HT-29 (cell line): ENCODE measurements at regions not wholly inside any gene's neighbourhood (a gene's known extent, or its start where the extent isn't known, plus 50 kb on each side); places are given as distances from the start of the nearest gene placed in this dataset.

Experiments used
- DNase-seq: peaks from one replicate; pipeline ENCODE4 v3.0.0-alpha.2; 2015; ENCODE audit warnings: low spot score

DNA sequence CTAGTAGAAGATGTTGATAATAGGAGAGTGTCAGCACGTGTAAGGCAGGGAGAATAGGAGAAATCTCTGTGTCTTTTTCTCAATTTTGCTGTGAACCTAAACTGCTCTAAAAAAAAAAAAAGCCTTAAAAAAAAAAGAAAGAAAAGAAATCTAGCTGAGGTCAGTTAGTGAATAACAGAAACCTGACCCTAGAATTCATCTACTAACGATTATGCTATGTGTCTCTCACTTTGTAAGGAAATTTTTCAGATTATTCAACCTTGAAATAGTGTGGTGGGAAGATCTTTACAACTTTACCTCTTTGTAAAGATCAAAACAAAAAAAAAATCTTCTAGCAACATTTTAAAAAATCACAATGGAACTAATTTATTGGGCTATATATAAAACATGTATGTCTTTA lies 995.7 kb downstream of the GALC start:
- DNase-seq: no peak

DNA sequence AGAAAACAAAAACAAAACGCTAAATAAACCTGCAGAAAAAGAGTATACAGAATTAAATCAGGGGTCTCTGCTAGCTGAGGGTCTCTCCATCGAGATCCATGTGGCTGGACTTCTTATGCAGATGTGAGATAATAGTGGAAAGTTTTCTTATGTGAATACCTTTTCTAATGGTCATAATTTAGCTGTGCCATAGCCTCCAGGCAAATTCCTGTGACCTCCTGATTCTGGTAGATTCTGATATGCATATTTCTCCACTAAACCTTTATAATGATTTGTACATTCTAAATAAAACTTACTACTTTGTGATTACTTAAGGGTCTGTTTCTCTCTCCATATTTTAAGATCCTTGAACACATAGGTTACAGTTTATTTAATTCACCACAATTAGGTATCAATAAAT lies 1002.6 kb downstream of the GALC start:
- no peak for DNase-seq

DNA sequence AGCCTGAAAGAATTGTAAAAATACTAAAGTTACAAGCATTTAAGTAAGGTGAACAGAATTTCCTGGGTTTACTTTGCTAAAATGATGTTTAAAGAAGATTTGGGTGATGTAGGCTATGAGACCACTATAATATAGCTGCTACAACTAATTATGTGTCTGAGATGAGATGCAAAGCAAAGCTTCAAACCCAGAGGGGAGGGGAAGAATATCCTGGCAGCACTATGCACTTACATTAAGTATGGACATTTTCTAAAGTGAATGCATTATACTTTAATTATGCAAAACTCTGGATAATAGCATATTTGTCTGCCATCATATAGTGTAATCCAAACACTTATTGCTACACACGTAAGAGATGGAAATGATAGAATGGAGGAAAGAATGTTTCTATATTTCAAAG lies 1003.7 kb downstream of the GALC start:
- no peak for DNase-seq

DNA sequence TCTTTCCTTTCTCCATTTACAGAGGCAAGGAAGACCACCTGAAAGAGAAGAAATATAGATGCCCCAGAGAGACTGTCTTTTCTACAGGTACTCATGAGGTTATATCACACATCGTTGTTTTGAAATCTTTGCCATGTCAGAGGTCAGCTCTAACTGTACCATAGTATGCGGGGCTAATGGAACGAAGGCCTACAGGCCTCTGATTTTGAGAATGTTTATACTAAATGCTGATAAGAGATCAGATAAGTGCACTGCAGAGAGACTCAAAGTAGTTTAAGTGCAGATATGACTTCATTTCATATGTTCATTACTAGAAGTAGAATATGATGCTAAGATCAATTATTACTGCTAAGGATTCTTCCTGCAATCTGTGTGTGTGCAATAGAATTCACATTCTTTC lies 1005.0 kb downstream of the GALC start:
- DNase-seq: no peak

DNA sequence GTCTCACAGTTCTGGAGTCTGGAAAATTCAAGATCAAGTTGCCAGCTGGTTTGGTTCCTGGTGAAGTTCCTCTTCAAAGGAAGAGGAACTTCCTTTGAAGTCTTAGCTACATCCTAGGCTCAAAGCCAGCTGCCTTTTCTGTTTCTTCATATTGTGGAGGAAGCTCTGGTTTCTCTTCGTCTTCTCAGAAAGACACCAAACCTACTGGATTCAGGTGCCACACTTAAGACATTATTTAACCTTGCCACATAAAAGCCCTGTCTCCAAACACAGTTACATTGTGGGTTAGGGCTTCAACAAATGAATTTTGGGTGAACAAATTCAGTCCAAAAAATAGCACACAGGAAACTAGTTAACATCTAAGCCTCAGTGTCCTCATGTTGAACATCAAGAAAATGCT lies 1019.8 kb downstream of the GALC start:
- no peak for DNase-seq

DNA sequence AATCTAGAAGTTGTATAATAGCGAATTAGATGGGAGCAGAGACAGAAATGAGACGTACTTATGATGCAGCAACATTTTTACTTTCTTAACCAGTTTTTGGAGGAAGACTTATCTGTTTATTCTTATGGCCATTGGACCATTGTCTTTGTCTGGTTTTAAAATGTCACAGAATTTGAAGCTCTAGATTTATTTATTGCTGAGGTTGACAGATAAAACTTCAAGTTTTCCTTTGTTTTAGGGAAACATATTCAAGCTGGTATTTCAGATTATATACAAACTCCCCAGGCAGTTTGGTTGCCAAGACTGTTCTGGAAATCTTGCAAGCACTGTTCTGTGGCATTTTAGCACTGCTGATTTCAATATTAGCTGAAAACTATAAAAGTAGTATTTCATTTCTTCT lies 1021.7 kb downstream of the GALC start:
- no peak for DNase-seq

DNA sequence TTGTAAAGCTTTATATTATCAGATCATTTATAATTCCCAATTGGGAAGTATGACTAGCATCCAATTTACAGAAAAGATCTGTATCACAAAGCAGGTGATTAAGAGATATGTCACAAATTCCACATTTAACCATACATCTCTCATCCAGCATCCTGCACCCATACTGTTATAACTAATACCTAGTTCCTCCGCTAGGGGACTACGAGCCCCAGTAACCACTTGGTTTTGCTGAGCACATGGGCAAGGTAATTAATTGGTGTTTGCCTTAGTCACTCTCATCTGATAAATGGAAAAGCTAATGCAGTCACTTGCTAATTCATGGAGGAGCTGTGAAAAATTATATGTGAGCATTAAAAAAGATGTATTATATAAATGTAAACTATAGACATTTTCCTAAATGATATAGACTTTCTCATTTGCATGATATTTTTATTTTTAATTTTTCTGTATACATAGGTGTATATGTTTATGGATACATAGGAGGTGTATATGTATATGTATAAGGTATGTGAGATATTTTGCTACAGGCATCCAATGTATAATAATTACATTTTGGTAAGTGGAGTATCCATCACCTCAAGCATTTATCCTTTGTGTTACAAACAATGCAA lies 1031.8 kb downstream of the GALC start:
- DNase-seq: peak; percentile 47

DNA sequence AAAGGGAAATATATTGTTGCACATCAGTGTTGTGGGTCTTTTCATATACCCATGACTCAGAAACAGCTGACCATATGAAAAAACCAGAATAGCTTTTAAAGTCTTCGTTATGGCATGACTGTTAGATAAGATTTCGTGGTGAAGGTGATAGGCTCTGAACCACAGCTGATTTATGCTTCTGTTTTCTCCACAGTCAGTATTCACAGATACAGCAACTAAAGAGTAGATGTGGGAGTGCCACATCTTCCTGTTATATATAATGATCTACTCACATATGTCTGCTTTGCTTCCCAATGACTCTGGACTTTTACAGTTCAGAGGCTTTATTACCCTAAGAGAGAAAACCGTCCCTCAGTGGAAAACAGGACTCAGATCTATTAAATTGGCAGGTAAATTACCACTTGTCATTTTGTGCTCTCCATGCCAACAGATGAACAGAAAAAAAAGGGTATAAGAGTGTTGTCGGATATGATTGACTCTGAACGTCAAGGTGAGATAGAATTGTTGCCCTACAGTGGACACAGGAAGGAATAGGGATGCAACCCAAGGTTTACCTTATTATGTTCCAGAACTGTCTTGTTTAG lies 1037.1 kb downstream of the GALC start:
- DNase-seq: no peak

DNA sequence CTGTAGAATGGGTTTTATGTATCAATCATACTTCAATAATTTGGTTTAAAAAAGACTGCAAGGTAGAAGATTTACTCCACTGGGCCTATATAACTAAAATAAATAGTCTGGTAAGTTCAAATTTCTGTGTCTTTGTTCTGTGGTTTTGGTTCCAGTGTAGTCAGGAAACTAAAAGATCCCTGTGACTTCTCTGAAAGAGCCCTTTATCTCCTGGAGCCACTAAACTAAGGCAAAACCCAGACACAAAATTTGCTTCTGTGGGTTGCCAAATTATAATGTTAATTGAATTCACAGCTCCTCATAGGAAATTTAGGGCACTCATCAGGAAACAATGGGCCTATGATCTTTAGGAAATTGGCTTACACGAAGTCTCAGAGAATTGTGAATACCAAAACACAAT lies 1038.4 kb downstream of the GALC start:
- no peak for DNase-seq

DNA sequence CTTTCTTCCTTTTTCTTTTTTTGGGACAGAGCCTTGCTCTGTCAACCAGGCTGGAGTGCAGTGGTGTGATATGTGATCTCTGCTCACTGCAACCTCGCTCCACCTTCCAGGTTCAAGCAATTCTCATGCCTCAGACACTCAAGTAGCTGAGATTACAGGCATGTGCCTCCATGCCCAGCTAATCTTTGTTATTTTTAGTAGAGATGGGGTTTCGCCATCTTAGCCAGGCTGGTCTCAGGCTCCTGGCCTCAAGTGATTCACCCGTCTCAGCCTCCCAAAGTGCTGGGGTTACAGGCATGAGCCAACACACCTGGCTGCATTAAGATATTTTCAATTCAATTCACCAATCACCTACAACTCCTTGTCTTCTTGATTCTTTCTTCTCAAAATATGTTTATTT lies 1046.5 kb downstream of the GALC start:
- no peak for DNase-seq

DNA sequence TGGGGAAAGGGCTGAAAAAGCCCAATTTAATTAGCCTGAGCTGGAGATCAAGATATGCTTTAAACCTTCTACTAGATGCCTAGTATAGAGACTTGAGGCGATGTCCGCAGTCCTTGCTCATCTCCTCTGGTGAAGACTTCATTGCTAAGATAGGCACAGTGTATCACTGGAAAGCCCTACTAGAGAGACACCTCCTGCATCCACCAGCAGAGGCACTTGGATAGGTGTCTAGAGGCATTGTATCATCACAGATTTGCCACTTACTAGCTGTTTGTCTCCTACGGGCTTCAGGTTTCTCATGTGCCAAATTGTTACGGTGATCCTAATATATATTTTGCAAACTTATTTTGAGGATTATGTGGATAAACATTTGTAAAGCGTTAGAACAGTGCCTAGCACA lies 1048.5 kb downstream of the GALC start:
- no peak for DNase-seq

DNA sequence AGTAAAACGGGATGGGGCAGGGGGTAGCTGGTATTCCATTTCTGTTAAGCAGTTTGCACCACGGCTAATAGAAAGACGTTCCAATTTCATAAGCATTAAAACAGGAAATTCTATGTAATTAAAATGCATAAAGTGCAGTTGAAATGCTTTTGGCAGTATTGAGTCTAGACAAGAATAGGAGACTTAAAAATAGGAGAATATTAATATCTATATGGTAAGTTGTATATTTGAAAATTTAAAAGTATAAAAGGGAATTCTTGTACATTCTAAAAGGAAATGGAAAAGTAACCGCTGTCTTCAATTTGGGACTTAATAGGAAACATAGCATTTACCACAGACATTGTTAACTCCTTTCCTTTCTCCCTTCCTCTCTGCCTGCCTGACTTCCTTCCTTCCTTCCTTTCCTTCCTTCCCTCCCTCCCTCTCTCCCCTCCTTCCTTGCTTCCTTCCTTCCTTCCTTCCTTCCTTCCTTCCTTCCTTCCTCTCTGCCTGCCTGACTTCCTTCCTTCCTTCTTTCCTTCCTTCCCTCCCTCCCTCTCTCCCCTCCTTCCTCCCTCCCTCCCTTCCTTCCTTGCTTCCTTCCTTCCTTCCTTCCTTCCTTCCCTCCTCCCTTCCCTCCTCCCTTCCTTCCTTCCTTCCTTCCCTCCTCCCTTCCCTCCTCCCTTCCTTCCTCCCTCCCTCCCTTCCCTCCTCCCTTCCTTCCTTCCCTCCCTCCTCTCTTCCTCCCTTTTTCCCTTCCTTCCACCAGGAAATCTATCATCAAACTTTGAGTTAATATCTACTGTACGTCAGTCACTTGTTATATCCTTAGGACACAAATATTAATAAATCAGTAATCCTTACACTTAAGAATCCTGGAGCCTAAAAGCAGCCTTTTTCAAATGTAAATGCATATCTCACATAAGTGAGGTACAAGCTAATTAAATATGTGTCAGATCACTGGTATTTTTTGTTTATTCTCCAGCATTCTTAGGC lies 1049.3 kb downstream of the GALC start:
- no peak for DNase-seq

DNA sequence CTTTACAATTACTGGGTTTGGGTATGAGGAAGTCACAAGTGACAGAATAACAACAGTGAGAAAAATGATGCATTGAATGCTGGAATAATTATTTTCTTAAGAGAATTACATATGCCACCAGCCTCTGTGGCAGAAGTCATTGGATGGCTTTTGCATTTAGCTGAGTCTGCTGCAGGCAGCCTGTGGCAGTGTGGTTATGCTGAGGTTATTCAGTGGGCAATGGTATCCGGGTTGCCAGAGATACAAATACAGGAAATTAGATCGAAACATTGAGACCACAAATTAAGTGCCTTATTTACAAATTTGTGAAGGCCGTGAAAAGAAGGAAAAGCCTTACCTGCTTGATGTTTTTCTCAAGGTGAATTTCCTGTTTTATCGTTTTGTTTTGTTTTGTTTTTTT lies 1050.0 kb downstream of the GALC start:
- no peak for DNase-seq

DNA sequence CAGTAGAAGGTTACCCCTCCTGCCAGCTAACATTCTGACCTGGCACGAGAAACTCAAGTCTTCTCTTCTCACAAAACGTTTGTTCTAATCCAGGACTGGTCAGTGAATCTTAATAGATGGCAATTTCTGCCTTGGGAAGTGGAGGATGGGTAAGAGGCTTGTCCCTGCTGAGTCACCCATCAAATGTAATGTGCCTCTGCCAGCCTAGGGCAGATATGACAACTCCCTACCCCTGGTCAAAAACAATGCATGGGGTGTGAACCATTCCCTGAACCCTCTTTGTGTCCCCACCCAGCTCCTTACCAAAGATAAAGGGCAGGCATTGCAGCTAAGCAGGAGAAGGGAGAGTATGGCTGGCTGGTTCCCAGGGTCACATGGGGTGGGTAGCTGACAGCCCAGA lies 1052.9 kb downstream of the GALC start:
- DNase-seq: no peak

DNA sequence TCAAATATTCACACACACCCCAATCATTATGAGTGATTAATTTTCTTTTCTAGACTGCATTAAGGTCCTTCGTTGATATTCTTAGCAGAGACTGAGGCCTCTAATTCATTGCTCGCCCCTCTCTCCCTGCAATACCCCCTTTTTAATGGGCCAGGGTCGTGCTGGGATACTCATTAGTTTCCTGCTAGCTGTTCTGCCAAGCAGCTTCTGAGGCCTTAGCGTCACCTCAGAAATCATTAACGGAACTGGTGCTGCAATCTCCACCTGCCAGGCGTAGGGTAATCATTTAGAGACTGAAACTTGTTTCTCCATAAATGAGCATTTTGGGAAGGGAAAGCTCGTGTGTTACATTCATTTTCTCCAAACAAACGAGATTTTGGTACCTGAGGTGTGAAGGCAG lies 1054.7 kb downstream of the GALC start:
- DNase-seq: no peak

DNA sequence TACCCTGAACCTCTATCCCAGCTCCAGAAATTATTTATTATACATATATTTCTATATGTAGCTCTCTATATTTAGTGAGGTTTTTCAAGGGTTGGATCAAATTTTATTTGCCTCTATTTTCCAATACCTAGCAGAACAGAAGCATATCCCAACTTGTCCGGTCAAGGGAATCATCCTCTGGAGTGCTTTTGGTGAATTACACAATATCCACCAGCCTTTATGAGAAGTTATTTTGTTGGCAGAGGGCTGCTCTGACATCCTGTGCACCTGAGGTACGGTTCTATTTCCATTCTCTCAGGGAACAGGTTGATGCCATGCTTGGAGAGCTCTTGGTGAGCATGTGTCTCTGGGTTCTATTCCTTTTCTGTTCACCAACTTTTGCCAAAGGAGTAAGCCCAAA lies 1056.4 kb downstream of the GALC start:
- no peak for DNase-seq

DNA sequence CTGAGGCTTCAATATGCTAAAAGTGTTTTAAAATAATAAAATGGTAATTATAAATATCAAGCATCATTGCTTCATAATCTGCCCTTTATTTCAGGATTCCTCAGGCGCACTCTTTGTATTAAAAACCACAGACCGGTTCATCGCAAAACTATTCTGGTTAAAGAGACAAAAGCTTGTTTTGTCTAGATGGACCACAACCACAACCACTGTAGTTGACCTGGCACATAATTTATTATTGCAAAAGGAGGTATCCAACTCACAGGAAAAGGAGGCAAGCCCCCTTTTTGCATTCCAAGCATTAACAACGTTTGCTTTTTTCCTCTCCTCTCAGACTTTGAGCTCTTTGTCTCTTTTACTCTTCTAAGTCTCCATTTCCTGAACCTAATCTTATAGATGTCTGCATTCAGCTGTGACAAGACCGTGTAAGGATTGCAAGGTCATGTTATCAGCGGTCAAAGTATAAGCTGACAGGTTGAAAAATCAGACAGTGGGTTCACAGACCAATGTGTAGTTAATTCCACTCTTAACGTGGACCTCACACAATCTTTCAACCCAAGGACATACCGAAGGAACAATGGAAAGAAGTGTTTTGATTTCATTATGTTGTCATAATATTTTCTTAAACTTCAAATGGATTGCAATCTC lies 1057.6 kb downstream of the GALC start:
- DNase-seq: no peak

DNA sequence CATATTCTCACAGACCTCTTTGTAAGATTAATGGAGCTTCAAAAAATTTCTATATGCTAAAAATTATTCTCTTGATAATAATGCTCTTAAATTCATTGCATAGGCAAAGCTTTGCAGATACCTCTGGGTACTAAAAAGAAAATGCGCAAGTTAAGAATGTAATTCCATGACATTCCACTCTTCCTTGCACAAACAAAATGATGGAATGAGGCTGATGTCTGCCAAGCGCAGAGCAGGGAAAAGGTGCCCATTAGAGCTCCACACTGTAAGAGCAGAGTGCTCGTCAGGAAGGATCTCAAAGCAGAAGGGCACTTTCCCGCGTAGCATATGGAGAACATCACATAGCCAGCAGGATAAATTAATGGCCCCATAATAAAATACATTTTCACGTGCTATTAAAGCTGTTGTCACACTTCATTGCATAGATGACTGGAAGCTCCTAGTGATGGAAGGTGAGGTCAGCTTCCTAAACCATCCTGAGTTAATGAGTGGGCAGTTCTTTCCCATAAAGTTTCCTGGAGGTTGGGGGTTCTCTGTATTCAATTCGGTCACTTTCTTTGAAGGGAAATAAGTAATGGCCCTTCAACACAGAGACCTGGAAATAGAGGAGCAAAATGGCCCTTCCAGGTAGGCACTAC lies 1058.9 kb downstream of the GALC start:
- no peak for DNase-seq

DNA sequence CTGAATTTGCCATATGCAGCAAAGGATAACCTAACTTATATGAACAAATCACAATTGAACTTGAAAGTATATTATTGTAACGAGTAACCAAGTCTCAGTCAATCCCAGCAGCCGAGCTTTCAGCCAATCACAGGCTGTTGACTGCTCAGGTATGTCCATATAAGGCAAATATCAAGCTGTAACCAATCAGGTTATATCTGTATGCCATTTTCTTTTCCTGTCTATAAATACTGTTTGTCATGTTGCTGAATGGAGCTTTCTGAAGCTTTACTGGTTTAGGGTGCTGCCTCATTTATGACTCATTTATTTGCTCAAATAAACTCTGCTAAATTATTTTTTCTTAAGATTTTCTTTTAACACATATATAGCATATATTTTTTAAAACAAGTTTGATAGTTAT lies 1059.5 kb downstream of the GALC start:
- no peak for DNase-seq

DNA sequence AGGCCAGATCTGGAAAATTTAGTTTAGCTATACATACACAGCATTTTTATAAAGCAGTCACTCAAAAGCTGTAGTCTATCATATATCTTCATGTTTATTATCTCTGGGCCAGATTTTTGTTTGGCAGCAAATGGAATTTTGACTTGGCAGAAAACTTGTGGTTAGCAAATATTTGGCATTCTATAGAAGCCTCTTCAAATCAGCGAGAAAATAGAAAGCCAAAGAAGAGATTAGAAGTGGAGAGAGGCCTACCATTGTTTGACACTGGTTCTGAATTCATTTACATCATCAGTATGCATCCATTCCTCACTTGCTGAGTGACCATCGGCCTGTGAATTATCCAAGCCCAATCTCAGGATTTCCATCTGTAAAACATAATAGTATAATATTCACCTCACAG lies 1077.6 kb downstream of the GALC start:
- DNase-seq: no peak

DNA sequence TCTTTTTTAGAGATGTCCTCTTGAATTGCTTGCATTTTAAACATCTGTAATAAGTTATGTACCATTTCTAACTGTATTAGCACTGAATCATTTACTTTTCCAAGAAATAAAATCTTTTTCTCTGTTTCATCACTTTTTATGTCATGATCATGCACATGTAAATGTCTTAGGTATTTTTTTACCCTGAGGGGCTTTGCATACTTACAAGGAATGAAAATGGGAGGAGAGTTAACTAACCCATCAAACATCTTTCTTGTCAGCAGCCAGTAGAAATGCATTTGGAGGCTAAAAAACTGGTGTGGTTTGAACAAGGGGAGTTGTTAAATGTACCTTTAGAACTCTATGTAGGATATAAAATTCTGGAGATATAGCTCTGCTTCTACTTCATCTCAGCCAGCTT lies 1080.3 kb downstream of the GALC start:
- DNase-seq: no peak

DNA sequence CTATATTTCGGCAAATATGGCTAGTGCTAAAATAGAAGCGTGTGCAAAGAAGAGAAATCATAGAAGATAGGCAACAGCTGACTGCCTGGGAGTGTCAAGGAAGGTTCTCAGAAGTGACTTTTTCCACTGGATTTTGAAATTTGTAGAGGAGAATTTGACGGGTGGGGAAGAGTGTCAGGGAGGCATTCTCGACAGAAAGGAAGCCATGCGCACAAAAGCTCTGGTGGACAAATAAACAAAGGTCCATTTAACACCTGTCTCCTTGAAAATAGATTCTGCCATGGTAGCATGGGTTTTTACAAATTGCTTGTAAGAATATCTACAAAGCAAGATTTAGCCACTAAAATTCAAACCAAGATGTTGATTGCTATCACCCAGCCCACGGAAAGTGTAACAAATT lies 1081.5 kb downstream of the GALC start:
- no peak for DNase-seq
